HG03139 (cell line): ENCODE measurements at regions not wholly inside any gene's neighbourhood (a gene's known extent, or its start where the extent isn't known, plus 50 kb on each side); places are given as distances from the start of the nearest gene placed in this dataset.

Experiments used
- ATAC-seq: cut with Tn5 transposase; IDR thresholded peaks from one replicate; pipeline ENCODE4 v1.9.1; 2021; ENCODE audit not compliant: unreplicated experiment

GRCh38 chr7:46485481-46486065, 564.5 kb upstream of the IGFBP3 start:
- no peak for ATAC-seq

GRCh38 chr7:46484906-46485305, 563.8 kb upstream of the IGFBP3 start:
- no peak for ATAC-seq

- no peak for ATAC-seq
Measured at GRCh38 chr7:46480619-46481018, 559.5 kb upstream of the IGFBP3 start.

GRCh38 chr7:46479680-46480079, 558.6 kb upstream of the IGFBP3 start:
- ATAC-seq = no peak

- ATAC-seq = no peak
Measured at GRCh38 chr7:46478046-46478445, 557.0 kb upstream of the IGFBP3 start.

GRCh38 chr7:46468753-46469356, 547.8 kb upstream of the IGFBP3 start:
- ATAC-seq = no peak

- ATAC-seq = no peak
Measured at GRCh38 chr7:46463170-46463569, 542.1 kb upstream of the IGFBP3 start.

- ATAC-seq = no peak
Measured at GRCh38 chr7:46461334-46461777, 540.3 kb upstream of the IGFBP3 start.

- ATAC-seq = no peak
Measured at GRCh38 chr7:46459942-46460341, 538.9 kb upstream of the IGFBP3 start.

GRCh38 chr7:46454816-46455215, 533.7 kb upstream of the IGFBP3 start:
- ATAC-seq = no peak

GRCh38 chr7:46452561-46453135, 531.6 kb upstream of the IGFBP3 start:
- ATAC-seq = no peak

GRCh38 chr7:46451846-46452245, 530.8 kb upstream of the IGFBP3 start:
- no peak for ATAC-seq

- no peak for ATAC-seq
Measured at GRCh38 chr7:46450886-46451285, 529.8 kb upstream of the IGFBP3 start.

- no peak for ATAC-seq
Measured at GRCh38 chr7:46450425-46450824, 529.4 kb upstream of the IGFBP3 start.

GRCh38 chr7:46449743-46450142, 528.7 kb upstream of the IGFBP3 start:
- ATAC-seq = no peak

GRCh38 chr7:46448478-46448877, 527.4 kb upstream of the IGFBP3 start:
- no peak for ATAC-seq

- no peak for ATAC-seq
Measured at GRCh38 chr7:46446151-46446550, 525.1 kb upstream of the IGFBP3 start.

- no peak for ATAC-seq
Measured at GRCh38 chr7:46444256-46444655, 523.2 kb upstream of the IGFBP3 start.

GRCh38 chr7:46440186-46440585, 519.1 kb upstream of the IGFBP3 start:
- ATAC-seq = no peak

GRCh38 chr7:46432708-46433107, 511.6 kb upstream of the IGFBP3 start:
- ATAC-seq = no peak

GRCh38 chr7:46428295-46428694, 507.2 kb upstream of the IGFBP3 start:
- no peak for ATAC-seq

- ATAC-seq = no peak
Measured at GRCh38 chr7:46424934-46425333, 503.9 kb upstream of the IGFBP3 start.
